Stimulated activated CD4-positive, alpha-beta T cell treated with anti-CD3 and anti-CD28 coated beads, TNF-alpha, amount 100 ng/mL, for 48 hours (primary cell): ENCODE measurements at regions not wholly inside any gene's neighbourhood (a gene's known extent, or its start where the extent isn't known, plus 50 kb on each side); places are given as distances from the start of the nearest gene placed in this dataset.
"Not testable (repeated sequence)": the region's sequence is repeated elsewhere in the genome, so short reads cannot be mapped to it uniquely, and the experiment has no call there.

Source experiments
- DNase-seq, 3 donors: peaks; one replicate each; pipeline ENCODE4 v3.0.0-alpha.2; 2020; ENCODE audit warnings: low read depth in 3 of 3

GRCh38 chr2:7634409-7634808 lies 717.2 kb downstream of the RNF144A start:
- no peak for DNase-seq

- DNase-seq: no peak
Measured at GRCh38 chr2:7639476-7639875, 722.3 kb downstream of the RNF144A start.

GRCh38 chr2:7641272-7641671 lies 724.1 kb downstream of the RNF144A start:
- not testable (repeated sequence) for DNase-seq

GRCh38 chr2:7646024-7646423 lies 728.8 kb downstream of the RNF144A start:
- DNase-seq: no peak

- no peak for DNase-seq
Measured at GRCh38 chr2:7646661-7647060, 729.4 kb downstream of the RNF144A start.

GRCh38 chr2:7648221-7648795 lies 731.1 kb downstream of the RNF144A start:
- no peak for DNase-seq

- DNase-seq: no peak
Measured at GRCh38 chr2:7649461-7650228, 732.4 kb downstream of the RNF144A start.

GRCh38 chr2:7653617-7654016 lies 736.4 kb downstream of the RNF144A start:
- DNase-seq: no peak

GRCh38 chr2:7655629-7656028 lies 738.4 kb downstream of the RNF144A start:
- no peak for DNase-seq

- not testable (repeated sequence) for DNase-seq
Measured at GRCh38 chr2:7657526-7657925, 740.3 kb downstream of the RNF144A start.

GRCh38 chr2:7658486-7658885 lies 741.3 kb downstream of the RNF144A start:
- DNase-seq: no peak

GRCh38 chr2:7660816-7661215 lies 743.6 kb downstream of the RNF144A start:
- no peak for DNase-seq

- no peak for DNase-seq
Measured at GRCh38 chr2:7661502-7661901, 744.3 kb downstream of the RNF144A start.

GRCh38 chr2:7665880-7666279 lies 748.7 kb downstream of the RNF144A start:
- no peak for DNase-seq

GRCh38 chr2:7666596-7667259 lies 749.5 kb downstream of the RNF144A start:
- DNase-seq: no peak

GRCh38 chr2:7667260-7667757 lies 750.1 kb downstream of the RNF144A start:
- no peak for DNase-seq

- DNase-seq: no peak
Measured at GRCh38 chr2:7670905-7671641, 753.9 kb downstream of the RNF144A start.

- peak; percentile 30 to 39 (median 37) for DNase-seq
Measured at GRCh38 chr2:7672027-7672684, 754.9 kb downstream of the RNF144A start.

GRCh38 chr2:7672685-7673071 lies 755.5 kb downstream of the RNF144A start:
- no peak for DNase-seq

- DNase-seq: no peak
Measured at GRCh38 chr2:7673101-7673500, 755.9 kb downstream of the RNF144A start.

GRCh38 chr2:7673853-7674252 lies 756.6 kb downstream of the RNF144A start:
- no peak for DNase-seq

GRCh38 chr2:7674606-7675005 lies 757.4 kb downstream of the RNF144A start:
- no peak for DNase-seq
